HCT116 (cell line): ENCODE measurements at regions not wholly inside any gene's neighbourhood (a gene's known extent, or its start where the extent isn't known, plus 50 kb on each side); places are given as distances from the start of the nearest gene placed in this dataset.
"Not testable (repeated sequence)": the region's sequence is repeated elsewhere in the genome, so short reads cannot be mapped to it uniquely, and the experiment has no call there.

Experiments used
- ATAC-seq: fragments of 200-7000 bp; cut with Tn5 transposase; 2 replicates; pipeline ENCODE4 v1.9.1; 2020; ENCODE audit warnings: mild to moderate bottlenecking, moderate library complexity
- BruUV-seq: library from RNA; stranded (reverse); fragments of 400-500 nt; replicated peaks from 2 replicates; lab custom pipeline; 2021; lab: Mats Ljungman, UMichigan
- CTCF ChIA-PET: fragments of 300-600 bp; sonication (Branson Sonifier 250); formaldehyde crosslinking; loops from one replicate; lab custom pipeline; 2021; ENCODE audit warnings: antibody characterized with exemption; lab: Charles Lee
- POLR2A ChIA-PET: fragments of 300-600, 350-600 bp; sonication (Branson Sonifier 250); formaldehyde crosslinking; loops from one replicate; lab custom pipeline; 2021; ENCODE audit warnings: antibody characterized with exemption; lab: Charles Lee
- RAD21 ChIA-PET, 2 experiments: fragments of 300-600 bp; sonication (Branson Sonifier 250); formaldehyde crosslinking; loops; one replicate each; lab custom pipeline; 2023; ENCODE audit warnings: low total read pairs in 2 of 2; ENCODE audit not compliant: uncharacterized antibody in 2 of 2, unreplicated experiment in 2 of 2, low non-redundant PET in 1 of 2; lab: Charles Lee
- DNase-seq: peaks from one replicate; pipeline ENCODE4 v3.0.0-alpha.2; 2010; ENCODE audit warnings: low read depth, low spot score
- H2AFZ ChIP-seq: fragments of 200-600 bp; shearing (Covaris generic), sonication (generic); 2 replicates; pipeline ENCODE4 v1.6.1; 2017; ENCODE audit warnings: low read depth, mixed run types, mixed read lengths, antibody characterized with exemption, low read length; ENCODE audit not compliant: poor library complexity, severe bottlenecking
- H3K27ac ChIP-seq: 2 replicates; pipeline ENCODE4 v1.5.1; 2012; ENCODE audit warnings: low read depth, low read length
- H3K27me3 ChIP-seq: fragments of 200-600 bp; sonication (generic); 2 replicates; pipeline ENCODE4 v1.6.1; 2016; ENCODE audit warnings: mixed run types, low read length, mixed read lengths; ENCODE audit not compliant: insufficient read depth
- H3K36me3 ChIP-seq, 2 experiments: fragments of 200-500 bp in 1 of 2; fragments of 200-600 bp in 1 of 2; sonication (Bioruptor generic) in 1 of 2; sonication (generic) in 1 of 2; 2 replicates each; pipeline versions ENCODE4 v1.5.1 to v1.6.1; 2014 to 2016; ENCODE audit warnings: low read length in 2 of 2, inconsistent platforms in 1 of 2, mixed read lengths in 1 of 2, mixed run types in 1 of 2; ENCODE audit not compliant: insufficient read depth in 2 of 2, control insufficient read depth in 1 of 2
- H3K4me1 ChIP-seq, 2 experiments: fragments of 200-600 bp in 1 of 2; sonication (generic) in 1 of 2; 2 replicates each; pipeline versions ENCODE4 v1.5.1 to v1.6.1; 2012 to 2017; ENCODE audit warnings: low read length in 2 of 2, inconsistent platforms in 1 of 2, mild to moderate bottlenecking in 1 of 2, mixed read lengths in 1 of 2, mixed run types in 1 of 2, moderate library complexity in 1 of 2; ENCODE audit not compliant: insufficient read depth in 2 of 2, control insufficient read depth in 1 of 2
- H3K4me2 ChIP-seq: fragments of 200-600 bp; sonication (generic); 2 replicates; pipeline ENCODE4 v1.6.1; 2017; ENCODE audit warnings: mixed run types, low read length, mixed read lengths
- H3K4me3 ChIP-seq, 2 experiments: fragments of 200-600 bp in 1 of 2; sonication (generic) in 1 of 2; replicated peaks in 1 of 2; 2 replicates each; pipeline ENCODE4 v1.5.1; 2011 to 2016; ENCODE audit warnings: low read length in 2 of 2, control low read depth in 1 of 2, low read depth in 1 of 2, mild to moderate bottlenecking in 1 of 2, mixed read lengths in 1 of 2, mixed run types in 1 of 2
- H3K79me2 ChIP-seq: fragments of 200-600 bp; sonication (generic); 2 replicates; pipeline ENCODE4 v1.6.1; 2017; ENCODE audit warnings: mild to moderate bottlenecking, mixed run types, low read length, moderate library complexity, mixed read lengths; ENCODE audit not compliant: insufficient read depth
- H3K9ac ChIP-seq: fragments of 200-600 bp; sonication (generic); 2 replicates; pipeline ENCODE4 v1.6.1; 2016; ENCODE audit warnings: low read length, mixed read lengths
- H3K9me2 ChIP-seq: fragments of 200-600 bp; sonication (generic), shearing (Covaris generic); 2 replicates; pipeline ENCODE4 v1.6.1; 2017; ENCODE audit warnings: mixed run types, mild to moderate bottlenecking, moderate library complexity; ENCODE audit not compliant: insufficient read depth
- H3K9me3 ChIP-seq, 2 experiments: fragments of 200-500 bp in 1 of 2; fragments of 200-600 bp in 1 of 2; sonication (Bioruptor generic) in 1 of 2; sonication (generic) in 1 of 2; 2 replicates each; pipeline ENCODE4 v1.6.1; 2014 to 2017; ENCODE audit warnings: low read length in 2 of 2, mixed read lengths in 2 of 2, inconsistent platforms in 1 of 2, low read depth in 1 of 2, mild to moderate bottlenecking in 1 of 2, mixed run types in 1 of 2, moderate library complexity in 1 of 2; ENCODE audit not compliant: control insufficient read depth in 1 of 2, insufficient read depth in 1 of 2
- H4K20me1 ChIP-seq: fragments of 200-600 bp; sonication (generic), shearing (Covaris generic); 2 replicates; pipeline ENCODE4 v1.6.1; 2017; ENCODE audit warnings: mixed run types, mild to moderate bottlenecking, moderate library complexity; ENCODE audit not compliant: insufficient read depth
- intact Hi-C: fragments of 100-400 bp; cut with micrococcal nuclease; formaldehyde crosslinking; loops from 2 replicates; pipeline ENCODE4 v1.10.0; 2022
- TF ChIP-seq, protein P1 (sequence below), 3 experiments: fragments of 200-600 bp in 1 of 3; sonication (generic) in 1 of 3; IDR thresholded peaks in 2 of 3; conservative IDR thresholded peaks in 1 of 3; 2 replicates each; pipeline ENCODE4 v1.5.1; 2012 to 2017; ENCODE audit warnings: low read depth in 2 of 3, low read length in 2 of 3, antibody characterized with exemption in 1 of 3, borderline replicate concordance in 1 of 3, control low read depth in 1 of 3, mild to moderate bottlenecking in 1 of 3, mixed read lengths in 1 of 3, mixed run types in 1 of 3, moderate library complexity in 1 of 3; ENCODE audit not compliant: insufficient read depth in 1 of 3

DNA sequence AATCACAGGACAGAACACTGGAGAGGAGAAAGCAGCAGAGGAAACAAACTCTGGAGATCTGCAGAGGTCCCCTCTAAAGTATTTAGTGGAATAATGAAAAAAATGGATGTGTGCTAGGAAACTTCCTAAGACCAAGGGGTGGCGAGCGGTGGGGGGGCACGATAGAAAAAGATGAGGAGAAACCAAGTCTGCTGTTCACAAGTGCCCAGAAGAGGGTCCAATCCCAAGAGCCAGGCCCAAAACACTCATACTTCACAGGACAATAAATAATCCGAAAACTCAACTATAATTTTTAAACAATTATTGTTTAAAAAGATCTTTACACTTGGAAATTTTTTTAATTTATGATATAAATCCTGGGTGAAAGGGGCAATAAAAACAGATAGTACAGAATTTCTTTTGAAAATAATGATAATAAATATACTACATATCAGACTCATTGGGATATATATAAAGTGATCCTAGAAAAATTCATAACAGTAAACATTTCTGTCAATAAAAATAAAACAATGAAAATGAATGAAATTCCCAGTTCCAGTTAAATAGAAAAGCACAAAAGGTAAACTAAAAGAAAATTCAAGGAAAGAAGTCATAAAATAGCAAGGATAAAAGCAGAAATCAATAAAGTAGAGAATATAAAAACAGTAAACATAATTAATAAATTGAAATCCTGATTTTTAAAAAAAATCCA lies 87.7 kb upstream of the CCT8L2 start:
- H3K4me2 ChIP-seq, H4K20me1 ChIP-seq, H3K27me3 ChIP-seq, H3K9me3 ChIP-seq, H3K36me3 ChIP-seq, H3K4me3 ChIP-seq, intact Hi-C loops, H3K27ac ChIP-seq, RAD21 ChIA-PET, POLR2A ChIA-PET, CTCF ChIA-PET, H3K79me2 ChIP-seq, H3K9ac ChIP-seq, H3K9me2 ChIP-seq, H2AFZ ChIP-seq, H3K4me1 ChIP-seq, BruUV-seq, DNase-seq: not testable (repeated sequence)
- TF ChIP-seq, protein P1, sequence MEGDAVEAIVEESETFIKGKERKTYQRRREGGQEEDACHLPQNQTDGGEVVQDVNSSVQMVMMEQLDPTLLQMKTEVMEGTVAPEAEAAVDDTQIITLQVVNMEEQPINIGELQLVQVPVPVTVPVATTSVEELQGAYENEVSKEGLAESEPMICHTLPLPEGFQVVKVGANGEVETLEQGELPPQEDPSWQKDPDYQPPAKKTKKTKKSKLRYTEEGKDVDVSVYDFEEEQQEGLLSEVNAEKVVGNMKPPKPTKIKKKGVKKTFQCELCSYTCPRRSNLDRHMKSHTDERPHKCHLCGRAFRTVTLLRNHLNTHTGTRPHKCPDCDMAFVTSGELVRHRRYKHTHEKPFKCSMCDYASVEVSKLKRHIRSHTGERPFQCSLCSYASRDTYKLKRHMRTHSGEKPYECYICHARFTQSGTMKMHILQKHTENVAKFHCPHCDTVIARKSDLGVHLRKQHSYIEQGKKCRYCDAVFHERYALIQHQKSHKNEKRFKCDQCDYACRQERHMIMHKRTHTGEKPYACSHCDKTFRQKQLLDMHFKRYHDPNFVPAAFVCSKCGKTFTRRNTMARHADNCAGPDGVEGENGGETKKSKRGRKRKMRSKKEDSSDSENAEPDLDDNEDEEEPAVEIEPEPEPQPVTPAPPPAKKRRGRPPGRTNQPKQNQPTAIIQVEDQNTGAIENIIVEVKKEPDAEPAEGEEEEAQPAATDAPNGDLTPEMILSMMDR (IDR thresholded peaks at IDR 0.05 in 2 of 3, conservative IDR thresholded peaks at IDR 0.05 in 1 of 3; ENCODE audit: borderline replicate concordance in 1 of 3, insufficient read depth in 1 of 3, low read depth in 2 of 3, low read length in 2 of 3): peak in 2 of 3 experiments; percentile 11 to 14; a peak in 2 of 6 replicates
- peak; percentile 50; the same call in 1 of the 2 replicates for ATAC-seq

DNA sequence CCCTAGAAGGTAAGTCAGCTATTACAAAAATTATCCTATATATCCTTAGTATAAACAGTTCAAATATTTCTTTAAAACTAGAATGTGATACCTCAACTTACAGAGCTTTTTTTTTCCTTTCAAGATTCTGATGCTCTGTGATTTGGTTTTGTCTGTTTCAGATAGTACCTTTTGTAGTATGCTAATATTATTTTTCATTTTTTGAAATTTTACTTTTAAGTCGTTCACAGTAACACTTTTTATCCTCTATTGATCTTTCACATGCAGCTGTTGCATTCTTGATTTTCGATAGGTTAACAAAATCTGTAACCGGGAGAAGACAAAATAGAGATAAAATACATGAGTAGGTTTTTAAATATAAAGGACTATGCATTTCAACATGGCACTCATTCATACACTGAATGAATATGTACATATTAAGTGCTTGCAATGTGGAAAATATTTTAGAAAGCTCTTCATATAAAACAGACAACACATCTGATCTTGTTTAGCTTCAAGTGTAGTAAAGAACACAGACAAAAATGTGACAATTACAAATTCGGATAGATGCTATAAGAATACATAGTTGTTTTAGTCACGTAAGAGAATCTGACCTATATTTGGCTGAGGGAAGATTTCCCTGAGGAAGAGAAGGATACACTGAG lies 86.7 kb upstream of the CCT8L2 start:
- H3K9ac ChIP-seq, ATAC-seq, H3K4me3 ChIP-seq, H3K9me3 ChIP-seq, H3K79me2 ChIP-seq, intact Hi-C loops, BruUV-seq, H3K27me3 ChIP-seq, H3K9me2 ChIP-seq, H3K36me3 ChIP-seq, H3K4me2 ChIP-seq, DNase-seq, H2AFZ ChIP-seq, RAD21 ChIA-PET, H3K27ac ChIP-seq, H4K20me1 ChIP-seq, POLR2A ChIA-PET, H3K4me1 ChIP-seq, CTCF ChIA-PET: not testable (repeated sequence)

DNA sequence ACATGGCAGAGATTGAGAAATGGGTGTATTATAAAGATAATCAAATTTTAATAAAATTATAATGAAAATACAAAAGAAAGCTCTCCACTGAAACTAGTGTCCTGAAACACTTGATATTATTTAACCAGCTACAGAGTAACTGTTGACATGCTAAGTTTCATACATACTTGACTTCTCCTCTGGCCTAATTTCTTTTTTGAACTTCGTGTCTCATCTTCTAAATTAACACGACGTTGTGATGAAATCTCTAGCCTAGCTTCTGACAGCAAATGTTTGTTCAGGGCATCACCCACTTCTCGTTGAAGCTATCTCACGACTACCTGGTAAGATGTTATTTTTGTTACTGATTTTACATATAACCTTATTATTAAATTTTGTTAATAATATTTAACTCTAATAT lies 80.8 kb upstream of the CCT8L2 start:
- H4K20me1 ChIP-seq: not testable (repeated sequence)

DNA sequence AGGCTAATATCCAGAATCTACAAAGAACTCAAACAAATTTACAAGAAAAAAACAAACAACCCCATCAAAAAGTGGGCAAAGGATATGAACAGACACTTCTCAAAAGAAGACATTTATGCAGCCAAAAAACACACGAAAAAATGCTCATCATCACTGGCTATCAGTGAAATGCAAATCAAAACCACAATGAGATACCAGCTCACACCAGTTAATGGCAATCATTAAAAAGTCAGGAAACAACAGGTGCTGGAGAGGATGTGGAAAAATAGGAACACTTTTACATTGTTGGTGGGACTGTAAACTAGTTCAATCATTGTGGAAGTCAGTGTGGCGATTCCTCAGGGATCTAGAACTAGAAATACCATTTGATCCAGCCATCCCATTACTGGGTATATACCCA lies 73.0 kb upstream of the CCT8L2 start:
- not testable (repeated sequence) for BruUV-seq, H3K4me3 ChIP-seq

More for the DNA sequence above, 80.8 kb upstream of the CCT8L2 start:
- H3K9me2 ChIP-seq, DNase-seq, H3K27ac ChIP-seq, ATAC-seq, H3K4me3 ChIP-seq, H3K36me3 ChIP-seq, H3K4me1 ChIP-seq, H3K4me2 ChIP-seq, intact Hi-C loops, CTCF ChIA-PET, H3K9ac ChIP-seq, RAD21 ChIA-PET, H2AFZ ChIP-seq, H3K9me3 ChIP-seq, POLR2A ChIA-PET, H3K27me3 ChIP-seq, H3K79me2 ChIP-seq, BruUV-seq: not testable (repeated sequence)

More for the DNA sequence above, 73.0 kb upstream of the CCT8L2 start:
- H2AFZ ChIP-seq, ATAC-seq, H3K9me3 ChIP-seq, H3K36me3 ChIP-seq, DNase-seq, H3K9ac ChIP-seq, RAD21 ChIA-PET, H4K20me1 ChIP-seq, CTCF ChIA-PET, H3K9me2 ChIP-seq, H3K4me1 ChIP-seq, POLR2A ChIA-PET, H3K79me2 ChIP-seq, intact Hi-C loops, H3K27ac ChIP-seq, H3K27me3 ChIP-seq, H3K4me2 ChIP-seq: not testable (repeated sequence)
